H9 (cell line): ENCODE measurements at regions not wholly inside any gene's neighbourhood (a gene's known extent, or its start where the extent isn't known, plus 50 kb on each side); places are given as distances from the start of the nearest gene placed in this dataset.

Source experiments
- DNase-seq: peaks from one replicate; pipeline ENCODE4 v3.0.0-alpha.2; 2017
- H2AFZ ChIP-seq: one replicate; pipeline ENCODE4 v1.6.1; 2013; ENCODE audit warnings: mild to moderate bottlenecking, low read length, control low read depth, moderate library complexity
- H2AK5ac ChIP-seq: 2 replicates; pipeline ENCODE4 v1.6.1; 2013; ENCODE audit warnings: low read length, control low read depth, mixed read lengths; ENCODE audit not compliant: insufficient read length
- H2BK120ac ChIP-seq: one replicate; pipeline ENCODE4 v1.6.1; 2013; ENCODE audit warnings: low read depth, mild to moderate bottlenecking, low read length, control low read depth, inconsistent platforms; ENCODE audit not compliant: poor library complexity, severe bottlenecking
- H2BK12ac ChIP-seq: 2 replicates; pipeline ENCODE4 v1.6.1; 2013; ENCODE audit warnings: low read length, control low read depth, mixed read lengths, low read depth; ENCODE audit not compliant: insufficient read length
- H2BK15ac ChIP-seq: 2 replicates; pipeline ENCODE4 v1.6.1; 2013; ENCODE audit warnings: low read depth, low read length, control low read depth
- H2BK20ac ChIP-seq: one replicate; pipeline ENCODE4 v1.6.1; 2013; ENCODE audit warnings: low read depth, mild to moderate bottlenecking, low read length, control low read depth, inconsistent platforms; ENCODE audit not compliant: poor library complexity, severe bottlenecking
- H2BK5ac ChIP-seq: 2 replicates; pipeline ENCODE4 v1.6.1; 2013; ENCODE audit warnings: low read length, control low read depth, mixed read lengths; ENCODE audit not compliant: insufficient read length
- H3K14ac ChIP-seq: 2 replicates; pipeline ENCODE4 v1.6.1; 2013; ENCODE audit warnings: low read length, control low read depth; ENCODE audit not compliant: insufficient read depth
- H3K18ac ChIP-seq: 2 replicates; pipeline ENCODE4 v1.6.1; 2013; ENCODE audit warnings: low read depth, mild to moderate bottlenecking, mixed read lengths, low read length, control low read depth; ENCODE audit not compliant: insufficient read length
- H3K23ac ChIP-seq: 2 replicates; pipeline ENCODE4 v1.6.1; 2013; ENCODE audit warnings: low read length, control low read depth, mixed read lengths, low read depth; ENCODE audit not compliant: insufficient read length
- H3K23me2 ChIP-seq: 2 replicates; pipeline ENCODE4 v1.6.1; 2013; ENCODE audit warnings: low read depth, mild to moderate bottlenecking, mixed read lengths, low read length, control low read depth; ENCODE audit not compliant: insufficient read length, poor library complexity, severe bottlenecking
- H3K27ac ChIP-seq: 2 replicates; pipeline ENCODE4 v1.5.1; 2013; ENCODE audit warnings: low read length, control low read depth, mixed read lengths, low read depth; ENCODE audit not compliant: insufficient read length
- H3K27me3 ChIP-seq: 2 replicates; pipeline ENCODE4 v1.6.1; 2013; ENCODE audit warnings: low read length, control low read depth, inconsistent platforms; ENCODE audit not compliant: insufficient read depth
- H3K4ac ChIP-seq: 2 replicates; pipeline ENCODE4 v1.6.1; 2013; ENCODE audit warnings: low read depth, mild to moderate bottlenecking, control low read depth, inconsistent platforms, low read length, moderate library complexity
- H3K4me1 ChIP-seq: 2 replicates; pipeline ENCODE4 v1.6.1; 2013; ENCODE audit warnings: low read length, control low read depth, inconsistent platforms; ENCODE audit not compliant: insufficient read depth
- H3K4me2 ChIP-seq: 2 replicates; pipeline ENCODE4 v1.6.1; 2013; ENCODE audit warnings: low read length, control low read depth, mixed read lengths; ENCODE audit not compliant: insufficient read length, insufficient read depth
- H3K56ac ChIP-seq: 2 replicates; pipeline ENCODE4 v1.6.1; 2013; ENCODE audit warnings: low read depth, mild to moderate bottlenecking, mixed read lengths, low read length, control low read depth; ENCODE audit not compliant: insufficient read length
- H3K79me1 ChIP-seq: 2 replicates; pipeline ENCODE4 v1.6.1; 2013; ENCODE audit warnings: low read depth, mild to moderate bottlenecking, moderate library complexity, low read length, control low read depth, inconsistent platforms; ENCODE audit not compliant: insufficient read depth, poor library complexity, severe bottlenecking
- H3K79me2 ChIP-seq: 2 replicates; pipeline ENCODE4 v1.6.1; 2013; ENCODE audit warnings: low read length, control low read depth, inconsistent platforms; ENCODE audit not compliant: insufficient read depth
- H3K9ac ChIP-seq: 2 replicates; pipeline ENCODE4 v1.6.1; 2013; ENCODE audit warnings: low read length, control low read depth, mixed read lengths; ENCODE audit not compliant: insufficient read length; ENCODE audit errors: extremely low read depth
- H3K9me3 ChIP-seq: one replicate; pipeline ENCODE4 v1.6.1; 2013; ENCODE audit warnings: low read depth, low read length, inconsistent platforms; ENCODE audit not compliant: control insufficient read depth
- H3T11ph ChIP-seq: one replicate; pipeline ENCODE4 v1.6.1; 2013; ENCODE audit warnings: mild to moderate bottlenecking, low read length, control low read depth, inconsistent platforms
- H4K20me1 ChIP-seq: one replicate; pipeline ENCODE4 v1.6.1; 2013; ENCODE audit not compliant: control insufficient read depth, insufficient read length, insufficient read depth
- H4K5ac ChIP-seq: 2 replicates; pipeline ENCODE4 v1.6.1; 2013; ENCODE audit warnings: low read depth, mild to moderate bottlenecking, mixed read lengths, low read length, control low read depth; ENCODE audit not compliant: insufficient read length
- H4K8ac ChIP-seq: replicated peaks from 2 replicates; pipeline ENCODE4 v1.6.1; 2013; ENCODE audit warnings: low read length, control low read depth, mixed read lengths, low read depth; ENCODE audit not compliant: insufficient read length
- H4K91ac ChIP-seq: 2 replicates; pipeline ENCODE4 v1.6.1; 2013; ENCODE audit warnings: low read depth, mild to moderate bottlenecking, moderate library complexity, mixed read lengths, low read length, control low read depth; ENCODE audit not compliant: insufficient read length
- H3K27ac Mint-ChIP-seq, 3 experiments: 2 replicates in 2 of 3; 3 replicates in 1 of 3; pipeline ENCODE4 v1.8.0; 2020 to 2021; ENCODE audit warnings: mixed read lengths in 3 of 3, mild to moderate bottlenecking in 1 of 3, moderate library complexity in 1 of 3
- H3K27me3 Mint-ChIP-seq: 2 replicates; pipeline ENCODE4 v1.8.0; 2021; ENCODE audit warnings: low read depth, mild to moderate bottlenecking, moderate library complexity, mixed read lengths
- H3K36me3 Mint-ChIP-seq, 3 experiments: 2 replicates in 2 of 3; 3 replicates in 1 of 3; pipeline ENCODE4 v1.8.0; 2020 to 2021; ENCODE audit warnings: low read depth in 3 of 3, mixed read lengths in 3 of 3; ENCODE audit not compliant: insufficient read depth in 1 of 3
- H3K4me1 Mint-ChIP-seq, 2 experiments: 2 replicates each; pipeline ENCODE4 v1.8.0; 2020; ENCODE audit warnings: mixed read lengths in 2 of 2
- H3K4me3 Mint-ChIP-seq, 2 experiments: 2 replicates in 1 of 2; 3 replicates in 1 of 2; pipeline ENCODE4 v1.8.0; 2020 to 2021; ENCODE audit warnings: mild to moderate bottlenecking in 2 of 2, mixed read lengths in 2 of 2, moderate library complexity in 1 of 2
- H3K9me3 Mint-ChIP-seq, 2 experiments: 2 replicates in 1 of 2; 3 replicates in 1 of 2; pipeline ENCODE4 v1.8.0; 2020; ENCODE audit warnings: mild to moderate bottlenecking in 2 of 2, mixed read lengths in 2 of 2, moderate library complexity in 1 of 2
- WGBS: extraction: QIAGEN DNeasy Blood & Tissue Kit; methylation state at CpG from one replicate; pipeline ENCODE4 v1.1.7; 2013; ENCODE audit warnings: missing lambda C conversion rate, low lambda C conversion rate, mixed read lengths; ENCODE audit not compliant: insufficient read length; ENCODE audit errors: extremely low coverage; 5-methylcytosine and 5-hydroxymethylcytosine counted together
- TF ChIP-seq, protein P1 (sequence below): fragments of 200-600 bp; sonication (generic); conservative IDR thresholded peaks from 3 replicates; pipeline ENCODE4 v1.8.0; 2021; ENCODE audit warnings: antibody characterized with exemption, mild to moderate bottlenecking

DNA sequence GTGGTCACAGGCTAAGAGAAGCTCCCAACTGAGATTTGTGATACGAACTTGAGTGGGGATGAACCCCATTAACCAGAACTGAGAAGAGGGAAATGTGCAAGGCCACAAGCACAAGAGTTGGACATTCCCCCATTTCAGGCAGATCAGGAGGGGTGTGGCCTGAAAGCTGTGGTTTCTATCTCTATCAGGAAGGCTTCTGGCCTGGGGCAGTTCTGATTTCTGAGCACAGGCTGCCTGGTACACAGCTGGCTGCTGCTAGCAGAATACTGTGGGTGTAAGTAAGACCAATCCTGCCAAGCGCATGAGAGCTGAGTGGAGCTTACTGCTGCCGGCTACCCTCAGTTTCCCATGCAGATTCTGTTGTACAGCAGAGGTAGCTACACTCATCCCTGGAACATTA, 484.6 kb downstream of the SATB2 start:
- H3K4me1 ChIP-seq = no peaks in the 10 kb centered on the region
- Mint-ChIP-seq H3K27ac (no peak overlapping the region), H3K4me1 (no peaks in the 10 kb centered on the region), H3K36me3 (peaks cover 2 to 13% (median 4%) of the 10 kb centered on the region in 3 experiments; a peak in 4 of 7 replicates), H3K27me3 (no peaks in the 10 kb centered on the region), H3K4me3 (no peak overlapping the region), H3K9me3 (peaks cover 11 to 13% of the 10 kb centered on the region in 2 experiments)
- H3K4ac ChIP-seq = no peak overlapping the region
- H3K79me2 ChIP-seq = no peaks in the 10 kb centered on the region
- H2BK120ac ChIP-seq = no peak overlapping the region
- H4K8ac ChIP-seq = no peak overlapping the region
- no peak overlapping the region for H3K9ac ChIP-seq
- H3K18ac ChIP-seq = no peak overlapping the region
- H4K5ac ChIP-seq = no peak overlapping the region
- no peak for DNase-seq
- no peak overlapping the region for H4K91ac ChIP-seq
- TF ChIP-seq, protein P1, sequence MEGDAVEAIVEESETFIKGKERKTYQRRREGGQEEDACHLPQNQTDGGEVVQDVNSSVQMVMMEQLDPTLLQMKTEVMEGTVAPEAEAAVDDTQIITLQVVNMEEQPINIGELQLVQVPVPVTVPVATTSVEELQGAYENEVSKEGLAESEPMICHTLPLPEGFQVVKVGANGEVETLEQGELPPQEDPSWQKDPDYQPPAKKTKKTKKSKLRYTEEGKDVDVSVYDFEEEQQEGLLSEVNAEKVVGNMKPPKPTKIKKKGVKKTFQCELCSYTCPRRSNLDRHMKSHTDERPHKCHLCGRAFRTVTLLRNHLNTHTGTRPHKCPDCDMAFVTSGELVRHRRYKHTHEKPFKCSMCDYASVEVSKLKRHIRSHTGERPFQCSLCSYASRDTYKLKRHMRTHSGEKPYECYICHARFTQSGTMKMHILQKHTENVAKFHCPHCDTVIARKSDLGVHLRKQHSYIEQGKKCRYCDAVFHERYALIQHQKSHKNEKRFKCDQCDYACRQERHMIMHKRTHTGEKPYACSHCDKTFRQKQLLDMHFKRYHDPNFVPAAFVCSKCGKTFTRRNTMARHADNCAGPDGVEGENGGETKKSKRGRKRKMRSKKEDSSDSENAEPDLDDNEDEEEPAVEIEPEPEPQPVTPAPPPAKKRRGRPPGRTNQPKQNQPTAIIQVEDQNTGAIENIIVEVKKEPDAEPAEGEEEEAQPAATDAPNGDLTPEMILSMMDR = no peak
- H2AK5ac ChIP-seq = no peak overlapping the region
- no CpG with 5 or more reads among the region's 3 CpGs for WGBS
- no peak overlapping the region for H2BK12ac ChIP-seq
- no peak overlapping the region for H3K23ac ChIP-seq
- no peaks in the 10 kb centered on the region for H3K23me2 ChIP-seq
- H3K4me2 ChIP-seq = no peak overlapping the region
- no peak overlapping the region for H2BK5ac ChIP-seq
- no peaks in the 10 kb centered on the region for H4K20me1 ChIP-seq
- no peak overlapping the region for H2AFZ ChIP-seq
- H3K14ac ChIP-seq = no peak overlapping the region
- no peak overlapping the region for H3T11ph ChIP-seq
- no peak overlapping the region for H2BK15ac ChIP-seq
- H3K27ac ChIP-seq = no peak overlapping the region
- H3K56ac ChIP-seq = no peak overlapping the region
- H2BK20ac ChIP-seq = no peak overlapping the region
- H3K9me3 ChIP-seq = no peaks in the 10 kb centered on the region
- H3K27me3 ChIP-seq = no peaks in the 10 kb centered on the region
- H3K79me1 ChIP-seq = no peaks in the 10 kb centered on the region
